H1 (cell line): ENCODE measurements at regions not wholly inside any gene's neighbourhood (a gene's known extent, or its start where the extent isn't known, plus 50 kb on each side); places are given as distances from the start of the nearest gene placed in this dataset.

Source experiments
- CTCF ChIA-PET: fragments of 300-600 bp; sonication (Branson Sonifier 250); formaldehyde crosslinking; loops from one replicate; lab custom pipeline; 2021; ENCODE audit not compliant: partially characterized antibody; lab: Charles Lee
- POLR2A ChIA-PET: fragments of 300-600 bp; sonication (Branson Sonifier 250); formaldehyde crosslinking; loops from one replicate; lab custom pipeline; 2021; ENCODE audit warnings: inconsistent platforms; ENCODE audit not compliant: partially characterized antibody; lab: Charles Lee
- DNase-seq, 2 experiments: peaks; one replicate each; pipeline versions ENCODE4 v3.0.0 to v3.0.0-alpha.2; 2010 to 2022; ENCODE audit warnings: low spot score in 2 of 2, low read depth in 1 of 2, mixed read lengths in 1 of 2
- FAIRE-seq: peaks from 2 replicates; lab custom pipeline; 2011; peaks lifted over from hg19 to GRCh38; lab: Jason Lieb, UNC
- H2AFZ ChIP-seq: 2 replicates; pipeline ENCODE4 v1.8.1; 2012; ENCODE audit warnings: low read length, inconsistent platforms
- H2AK5ac ChIP-seq: 2 replicates; pipeline ENCODE4 v1.6.1; 2013; ENCODE audit warnings: low read depth, low read length
- H2BK120ac ChIP-seq: replicated peaks from 2 replicates; pipeline ENCODE3; 2013; ENCODE audit warnings: low read depth, low read length, inconsistent platforms
- H2BK12ac ChIP-seq: 2 replicates; pipeline ENCODE4 v1.6.1; 2013; ENCODE audit warnings: low read depth, low read length
- H2BK15ac ChIP-seq: 2 replicates; pipeline ENCODE4 v1.6.1; 2013; ENCODE audit warnings: low read length
- H2BK20ac ChIP-seq: 2 replicates; pipeline ENCODE4 v1.6.1; 2013; ENCODE audit warnings: low read length
- H2BK5ac ChIP-seq: 2 replicates; pipeline ENCODE4 v1.6.1; 2013; ENCODE audit warnings: low read depth, low read length
- H3K14ac ChIP-seq: 2 replicates; pipeline ENCODE4 v1.6.1; 2013; ENCODE audit warnings: inconsistent platforms; ENCODE audit not compliant: insufficient read length
- H3K18ac ChIP-seq: 2 replicates; pipeline ENCODE4 v1.6.1; 2013; ENCODE audit warnings: low read length; ENCODE audit errors: extremely low read depth
- H3K23ac ChIP-seq: 2 replicates; pipeline ENCODE4 v1.6.1; 2013; ENCODE audit warnings: inconsistent platforms; ENCODE audit not compliant: insufficient read length
- H3K23me2 ChIP-seq: 2 replicates; pipeline ENCODE4 v1.6.1; 2013; ENCODE audit warnings: low read depth, low read length
- H3K27ac ChIP-seq: 2 replicates; pipeline ENCODE4 v1.6.1; 2011; ENCODE audit warnings: low read depth, low read length, inconsistent platforms
- H3K27me3 ChIP-seq, 4 experiments: replicated peaks in 1 of 4; 1 replicate in 1 of 4; 2 replicates in 3 of 4; pipeline versions ENCODE4 v1.6.1 to v1.8.1; 2011 to 2013; ENCODE audit warnings: low read length in 3 of 4, mild to moderate bottlenecking in 3 of 4, inconsistent platforms in 2 of 4, mixed read lengths in 2 of 4, moderate library complexity in 1 of 4; ENCODE audit not compliant: control insufficient read depth in 3 of 4, insufficient read depth in 3 of 4; ENCODE audit errors: extremely low read depth in 1 of 4
- H3K36me3 ChIP-seq, 4 experiments: 2 replicates each; pipeline versions ENCODE4 v1.6.1 to v1.8.1; 2011 to 2013; ENCODE audit warnings: mild to moderate bottlenecking in 4 of 4, low read length in 3 of 4, moderate library complexity in 2 of 4, control low read depth in 1 of 4, inconsistent platforms in 1 of 4; ENCODE audit not compliant: insufficient read depth in 4 of 4, control insufficient read depth in 2 of 4
- H3K4ac ChIP-seq: replicated peaks from 2 replicates; pipeline ENCODE3; 2013; ENCODE audit warnings: low read length, low read depth, mixed read lengths, inconsistent platforms; ENCODE audit not compliant: insufficient read length
- H3K4me1 ChIP-seq, 4 experiments: replicated peaks in 1 of 4; 1 replicate in 1 of 4; 2 replicates in 3 of 4; pipeline versions ENCODE4 v1.6.1 to v1.8.1; 2011 to 2013; ENCODE audit warnings: low read length in 3 of 4, inconsistent platforms in 2 of 4, mixed read lengths in 1 of 4; ENCODE audit not compliant: insufficient read depth in 4 of 4, control insufficient read depth in 3 of 4
- H3K4me2 ChIP-seq, 2 experiments: 2 replicates each; pipeline versions ENCODE4 v1.6.1 to v1.8.1; 2011 to 2013; ENCODE audit warnings: low read depth in 2 of 2, low read length in 2 of 2, control low read depth in 1 of 2, inconsistent platforms in 1 of 2, mild to moderate bottlenecking in 1 of 2; ENCODE audit not compliant: insufficient read depth in 1 of 2
- H3K4me3 ChIP-seq, 4 experiments: fragments of 200-600, 300-600 bp in 1 of 4; sonication (generic), shearing (Covaris generic), sonication (Bioruptor Twin) in 1 of 4; 2 replicates each; pipeline versions ENCODE4 v1.5.1 to v1.8.1; 2011 to 2016; ENCODE audit warnings: low read length in 4 of 4, low read depth in 3 of 4, control low read depth in 2 of 4, inconsistent platforms in 2 of 4, mild to moderate bottlenecking in 2 of 4, mixed read lengths in 1 of 4, moderate library complexity in 1 of 4; ENCODE audit not compliant: insufficient read depth in 2 of 4; ENCODE audit errors: extremely low read depth in 1 of 4
- H3K56ac ChIP-seq: replicated peaks from 2 replicates; pipeline ENCODE3; 2013; ENCODE audit warnings: low read depth, mild to moderate bottlenecking, mixed read lengths, low read length, inconsistent platforms; ENCODE audit not compliant: insufficient read length
- H3K79me1 ChIP-seq: 2 replicates; pipeline ENCODE4 v1.6.1; 2013; ENCODE audit warnings: low read depth, low read length, control low read depth
- H3K79me2 ChIP-seq, 2 experiments: 2 replicates each; pipeline versions ENCODE4 v1.6.1 to v1.8.1; 2012 to 2013; ENCODE audit warnings: low read length in 2 of 2, mild to moderate bottlenecking in 2 of 2, inconsistent platforms in 1 of 2; ENCODE audit not compliant: insufficient read depth in 2 of 2, control insufficient read depth in 1 of 2
- H3K9ac ChIP-seq, 4 experiments: replicated peaks in 1 of 4; 1 replicate in 1 of 4; 2 replicates in 3 of 4; pipeline versions ENCODE4 v1.6.1 to v1.8.1; 2011 to 2013; ENCODE audit warnings: low read depth in 3 of 4, low read length in 3 of 4, control low read depth in 2 of 4, mild to moderate bottlenecking in 2 of 4, moderate library complexity in 2 of 4, inconsistent platforms in 1 of 4; ENCODE audit errors: extremely low read depth in 1 of 4
- H3K9me3 ChIP-seq, 2 experiments: 2 replicates each; pipeline versions ENCODE4 v1.6.1 to v1.8.1; 2012 to 2013; ENCODE audit warnings: mild to moderate bottlenecking in 2 of 2, moderate library complexity in 2 of 2, control low read depth in 1 of 2, inconsistent platforms in 1 of 2, low read depth in 1 of 2, low read length in 1 of 2, mixed read lengths in 1 of 2; ENCODE audit not compliant: insufficient read depth in 2 of 2
- H4K20me1 ChIP-seq, 2 experiments: replicated peaks in 1 of 2; 2 replicates each; pipeline versions ENCODE3 to v1.8.1; 2011 to 2013; ENCODE audit warnings: inconsistent platforms in 2 of 2, low read length in 2 of 2, mild to moderate bottlenecking in 1 of 2; ENCODE audit not compliant: insufficient read depth in 2 of 2, control insufficient read depth in 1 of 2
- H4K5ac ChIP-seq: 2 replicates; pipeline ENCODE4 v1.6.1; 2013; ENCODE audit warnings: low read length, low read depth, mixed read lengths, inconsistent platforms; ENCODE audit not compliant: insufficient read length
- H4K8ac ChIP-seq: 2 replicates; pipeline ENCODE4 v1.8.0; 2013; ENCODE audit warnings: mild to moderate bottlenecking, moderate library complexity, low read length, inconsistent platforms; ENCODE audit not compliant: insufficient read depth; ENCODE audit errors: extremely low read depth
- H4K91ac ChIP-seq: replicated peaks from 2 replicates; pipeline ENCODE3; 2013; ENCODE audit warnings: low read length, mixed read lengths, inconsistent platforms; ENCODE audit not compliant: insufficient read length
- EGR1 ChIP-seq: IDR thresholded peaks from 2 replicates; pipeline ENCODE4 v1.6.1; 2011; ENCODE audit warnings: low read depth, low read length, borderline replicate concordance
- HDAC2 ChIP-seq, 2 experiments: fragments of 300-600 bp in 1 of 2; sonication (generic) in 1 of 2; IDR thresholded peaks; 2 replicates each; pipeline ENCODE4 v1.6.1; 2011 to 2012; ENCODE audit warnings: low read depth in 2 of 2, low read length in 2 of 2, mild to moderate bottlenecking in 2 of 2, moderate library complexity in 2 of 2, borderline replicate concordance in 1 of 2, inconsistent platforms in 1 of 2
- JUND ChIP-seq: IDR thresholded peaks from 2 replicates; pipeline ENCODE4 v1.6.1; 2011; ENCODE audit warnings: mild to moderate bottlenecking, improper control_type of control experiment, low read length
- RAD21 ChIP-seq, 2 experiments: IDR thresholded peaks in 1 of 2; conservative IDR thresholded peaks in 1 of 2; 2 replicates each; pipeline ENCODE4 v1.6.1; 2011; ENCODE audit warnings: low read depth in 2 of 2, low read length in 2 of 2, improper control_type of control experiment in 1 of 2, inconsistent platforms in 1 of 2, mild to moderate bottlenecking in 1 of 2, moderate library complexity in 1 of 2
- SAP30 ChIP-seq: fragments of 300-600 bp; sonication (generic); IDR thresholded peaks from 2 replicates; pipeline ENCODE4 v1.7.1; 2012; ENCODE audit warnings: low read length, moderate library complexity, mild to moderate bottlenecking, inconsistent platforms; ENCODE audit not compliant: insufficient read depth, insufficient replicate concordance
- SIN3A ChIP-seq, 2 experiments: IDR thresholded peaks in 1 of 2; conservative IDR thresholded peaks in 1 of 2; 2 replicates each; pipeline ENCODE4 v1.6.1; 2011 to 2012; ENCODE audit warnings: low read length in 2 of 2, improper control_type of control experiment in 1 of 2, low read depth in 1 of 2, mild to moderate bottlenecking in 1 of 2
- WGBS, 2 experiments: shearing (Covaris generic) in 1 of 2; methylation state at CpG; one replicate each; pipeline versions ENCODE4 v1.1.6 to v1.1.7; 2013 to 2015; ENCODE audit warnings: low lambda C conversion rate in 2 of 2, mixed read lengths in 2 of 2, inconsistent platforms in 1 of 2, low coverage in 1 of 2, missing lambda C conversion rate in 1 of 2; ENCODE audit not compliant: insufficient replicate concordance in 2 of 2, insufficient coverage in 1 of 2, insufficient read length in 1 of 2; ENCODE audit errors: extremely low coverage in 1 of 2, missing lambda C conversion rate in 1 of 2; 5-methylcytosine and 5-hydroxymethylcytosine counted together

DNA sequence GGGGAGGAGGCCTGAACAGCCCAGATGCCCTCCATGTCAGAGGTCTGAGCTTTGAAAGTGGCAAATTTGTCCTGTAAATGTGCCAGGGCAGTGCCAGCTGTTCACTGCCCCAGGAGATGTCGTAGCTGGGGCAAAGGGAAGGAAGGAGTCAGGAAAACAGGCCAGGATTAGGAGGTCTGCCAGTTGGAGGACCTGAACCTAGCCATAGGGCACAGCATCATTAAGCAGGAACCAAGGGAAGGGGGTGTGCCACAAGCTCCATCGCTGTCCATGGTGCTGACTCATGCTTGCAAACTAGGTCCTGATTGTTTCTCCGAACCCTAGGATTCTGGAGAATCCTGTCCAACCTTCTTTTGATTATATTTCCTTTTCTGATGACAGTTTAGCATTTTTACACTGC lies 124.2 kb downstream of the TMEM132E start:
- Histone ChIP-seq H2AFZ (no peak overlapping the region), H3K9ac (no peak overlapping the region), H3K9me3 (no peaks in the 10 kb centered on the region), H3K79me2 (no peaks in the 10 kb centered on the region), H3K18ac (no peak overlapping the region), H3K56ac (no peak overlapping the region), H4K20me1 (peaks cover 3 to 5% of the 10 kb centered on the region in 2 experiments), H3K36me3 (no peaks in the 10 kb centered on the region), H3K27ac (no peak overlapping the region), H3K14ac (no peak overlapping the region), H2BK20ac (no peak overlapping the region), H3K23me2 (no peaks in the 10 kb centered on the region; the same call in 1 of the 2 replicates), H2BK12ac (no peak overlapping the region), H2BK5ac (no peak overlapping the region), H2BK120ac (no peak overlapping the region), H3K79me1 (no peaks in the 10 kb centered on the region), H3K23ac (no peak overlapping the region), H3K4me3 (no peak overlapping the region), H3K27me3 (0 out of 7 replicates have a peak, but pooled peaks cover 0 to 2% (median 0%) of the 10 kb centered on the region in 4 experiments), H4K91ac (no peak overlapping the region), H2BK15ac (no peak overlapping the region), H3K4ac (no peak overlapping the region), H3K4me2 (no peak overlapping the region), H4K8ac (no peak overlapping the region), H2AK5ac (no peak overlapping the region), H3K4me1 (no peaks in the 10 kb centered on the region), H4K5ac (no peak overlapping the region)
- ChIA-PET POLR2A (no interaction called here), CTCF (no interaction called here)
- DNase-seq (peak in 1 of 2 experiments; percentile 85), FAIRE-seq (peak; percentile 89)
- TF ChIP-seq SAP30 (peak; percentile 56), SIN3A (conservative IDR thresholded peaks at IDR 0.05 in 1 of 2, IDR thresholded peaks at IDR 0.05 in 1 of 2; ENCODE audit: low read depth in 1 of 2, low read length in 2 of 2) (peak; percentile 79 to 90; a peak in 3 of 4 replicates), RAD21 (IDR thresholded peaks at IDR 0.05 in 1 of 2, conservative IDR thresholded peaks at IDR 0.05 in 1 of 2; ENCODE audit: low read depth in 2 of 2, low read length in 2 of 2) (peak in 1 of 2 experiments; percentile 10; a peak in 1 of 4 replicates), JUND (0 out of 2 replicates have a peak, but pooled peaks have one; percentile 24), HDAC2 (IDR thresholded peaks at IDR 0.05; ENCODE audit: borderline replicate concordance in 1 of 2, low read depth in 2 of 2, low read length in 2 of 2) (no peak), EGR1 (no peak)
- 30% methylated on average over 3 of the region's 3 CpGs; no CpG with 5 or more reads in 1 of the 2 experiments for WGBS, 2 experiments
